ENCODE measurements at regions not wholly inside any gene's neighbourhood (a gene's known extent, or its start where the extent isn't known, plus 50 kb on each side); places are given as distances from the start of the nearest gene placed in this dataset.

- no peak for TF ChIP-seq EZH2phosphoT487 (IDR thresholded peaks at IDR 0.05; ENCODE audit: insufficient read depth, low read depth)
- TF ChIP-seq EZH2 (IDR thresholded peaks at IDR 0.05; ENCODE audit: insufficient read depth, poor library complexity, severe bottlenecking) = no peak
Measured at GRCh38 chrX:13876652-13877051, 59.8 kb upstream of the GPM6B start.

Measured in GM23248 (cell line).